GM23338 (cell line): ENCODE measurements at regions not wholly inside any gene's neighbourhood (a gene's known extent, or its start where the extent isn't known, plus 50 kb on each side); places are given as distances from the start of the nearest gene placed in this dataset.
A peak's percentile ranks its signal among the peaks of the same experiment; 100 is the strongest.

ENCODE experiments used
- ATAC-seq: fragments of 200-7000 bp; cut with Tn5 transposase; 3 replicates; pipeline ENCODE4 v1.9.1; 2020
- DNase-seq: peaks from one replicate; pipeline ENCODE4 v3.0.0-alpha.2; 2015; ENCODE audit warnings: low spot score
- H2AFZ ChIP-seq: fragments of 200-600 bp; sonication (generic); 2 replicates; pipeline ENCODE4 v1.8.0; 2016; ENCODE audit warnings: antibody characterized with exemption, mild to moderate bottlenecking, moderate library complexity
- H3F3A ChIP-seq: fragments of 200-600 bp; sonication (generic); replicated peaks from 2 replicates; pipeline ENCODE4 v1.8.0; 2017; ENCODE audit warnings: antibody characterized with exemption, mixed run types, low read depth
- H3K27ac ChIP-seq: fragments of 200-600 bp; sonication (generic); 2 replicates; pipeline ENCODE4 v1.6.1; 2016; ENCODE audit warnings: low read depth
- H3K27me3 ChIP-seq: fragments of 200-600 bp; sonication (generic); 2 replicates; pipeline ENCODE4 v1.8.0; 2016; ENCODE audit warnings: mild to moderate bottlenecking, mixed run types, moderate library complexity; ENCODE audit not compliant: insufficient read depth
- H3K36me3 ChIP-seq: fragments of 200-600 bp; sonication (generic); 2 replicates; pipeline ENCODE4 v1.8.0; 2016; ENCODE audit warnings: mild to moderate bottlenecking; ENCODE audit not compliant: insufficient read depth
- H3K4me1 ChIP-seq: fragments of 200-600 bp; sonication (generic); 2 replicates; pipeline ENCODE4 v1.8.0; 2016; ENCODE audit warnings: mild to moderate bottlenecking, moderate library complexity; ENCODE audit not compliant: insufficient read depth
- H3K4me2 ChIP-seq: fragments of 200-600 bp; sonication (generic); 2 replicates; pipeline ENCODE4 v1.7.1; 2017; ENCODE audit warnings: mixed run types
- H3K4me3 ChIP-seq: fragments of 200-600 bp; sonication (generic); 2 replicates; pipeline ENCODE4 v1.6.1; 2016; ENCODE audit warnings: mixed run types
- H3K79me2 ChIP-seq: fragments of 200-600 bp; sonication (generic); replicated peaks from 2 replicates; pipeline ENCODE4 v1.8.0; 2017; ENCODE audit warnings: mild to moderate bottlenecking; ENCODE audit not compliant: insufficient read depth
- H3K9me2 ChIP-seq: fragments of 200-600 bp; sonication (generic); 2 replicates; pipeline ENCODE4 v1.8.0; 2017; ENCODE audit not compliant: insufficient read depth
- H4K20me1 ChIP-seq: fragments of 200-600 bp; sonication (generic); replicated peaks from 2 replicates; pipeline ENCODE4 v1.8.0; 2017; ENCODE audit warnings: mild to moderate bottlenecking; ENCODE audit not compliant: insufficient read depth
- H3K27ac Mint-ChIP-seq: 2 replicates; pipeline ENCODE4 v1.8.0; 2020; ENCODE audit warnings: inconsistent platforms, mild to moderate bottlenecking, moderate library complexity, mixed read lengths
- H3K27me3 Mint-ChIP-seq: 3 replicates; pipeline ENCODE4 v1.8.0; 2022; ENCODE audit warnings: low read depth, mild to moderate bottlenecking, moderate library complexity, mixed read lengths, inconsistent platforms; ENCODE audit not compliant: insufficient read depth, poor library complexity
- H3K36me3 Mint-ChIP-seq: 3 replicates; pipeline ENCODE4 v1.8.0; 2021; ENCODE audit warnings: low read depth, mild to moderate bottlenecking, inconsistent platforms, moderate library complexity, mixed read lengths
- H3K4me1 Mint-ChIP-seq: 3 replicates; pipeline ENCODE4 v1.8.0; 2020; ENCODE audit warnings: mild to moderate bottlenecking, inconsistent platforms, mixed read lengths
- H3K4me3 Mint-ChIP-seq: 3 replicates; pipeline ENCODE4 v1.8.0; 2021; ENCODE audit warnings: moderate library complexity, mild to moderate bottlenecking, inconsistent platforms, mixed read lengths
- H3K9me3 Mint-ChIP-seq: 3 replicates; pipeline ENCODE4 v1.8.0; 2020; ENCODE audit warnings: moderate library complexity, mild to moderate bottlenecking, inconsistent platforms, mixed read lengths
- CREB1 ChIP-seq: fragments of 250-450 bp; sonication (Bioruptor Pico); IDR thresholded peaks from 2 replicates; pipeline ENCODE4 v1.5.0; 2020; ENCODE audit warnings: low read depth, mild to moderate bottlenecking, moderate library complexity
- CTCF ChIP-seq, 2 experiments: fragments of 200-600 bp in 1 of 2; sonication (generic) in 1 of 2; conservative IDR thresholded peaks; 2 replicates each; pipeline versions ENCODE4 v1.5.1 to v1.6.1; 2016 to 2017; ENCODE audit warnings: antibody characterized with exemption in 2 of 2, low read depth in 2 of 2, mild to moderate bottlenecking in 2 of 2, moderate library complexity in 1 of 2
- ETS1 ChIP-seq: IDR thresholded peaks from 2 replicates; pipeline ENCODE4 v1.6.1; 2016; ENCODE audit warnings: antibody characterized with exemption
- EZH2 ChIP-seq: fragments of 200-600 bp; sonication (generic); IDR thresholded peaks from one replicate; pipeline ENCODE4 v1.8.0; 2017; ENCODE audit warnings: antibody characterized with exemption, mild to moderate bottlenecking, low read depth; ENCODE audit not compliant: unreplicated experiment
- EZH2phosphoT487 ChIP-seq: fragments of 200-600 bp; sonication (generic); IDR thresholded peaks from one replicate; pipeline ENCODE4 v1.8.1; 2018; ENCODE audit warnings: antibody characterized with exemption; ENCODE audit not compliant: unreplicated experiment
- JUNB ChIP-seq: IDR thresholded peaks from one replicate; pipeline ENCODE4 v1.6.1; 2016; ENCODE audit warnings: antibody characterized with exemption; ENCODE audit not compliant: unreplicated experiment
- NANOG ChIP-seq: IDR thresholded peaks from 2 replicates; pipeline ENCODE4 v1.6.1; 2016; ENCODE audit warnings: antibody characterized with exemption, borderline replicate concordance
- POLR2AphosphoS5 ChIP-seq: IDR thresholded peaks from 2 replicates; pipeline ENCODE4 v1.6.1; 2016; ENCODE audit warnings: antibody characterized with exemption, low read depth
- REST ChIP-seq: IDR thresholded peaks from one replicate; pipeline ENCODE4 v1.6.1; 2018; ENCODE audit warnings: antibody characterized with exemption; ENCODE audit not compliant: unreplicated experiment
- STAT1 ChIP-seq: IDR thresholded peaks from one replicate; pipeline ENCODE4 v1.6.1; 2016; ENCODE audit warnings: antibody characterized with exemption; ENCODE audit not compliant: unreplicated experiment
- ZNF114 ChIP-seq: fragments of 250-450 bp; sonication (Bioruptor Pico); IDR thresholded peaks from 2 replicates; pipeline ENCODE4 v1.5.0; 2020; ENCODE audit warnings: mild to moderate bottlenecking, moderate library complexity
- ZNF331 ChIP-seq: fragments of 250-450 bp; sonication (Bioruptor Pico); IDR thresholded peaks from 2 replicates; pipeline ENCODE4 v1.5.0; 2020; ENCODE audit warnings: low read depth, mild to moderate bottlenecking, moderate library complexity
- ZNF462 ChIP-seq: fragments of 250-450 bp; sonication (Bioruptor Pico); IDR thresholded peaks from 2 replicates; pipeline ENCODE4 v1.5.0; 2020; ENCODE audit warnings: mild to moderate bottlenecking, moderate library complexity

GRCh38 chr15:93366387-93367100 is 277.5 kb upstream of the RGMA start:
- no peak for DNase-seq
- Histone ChIP-seq H3K4me1 (peaks cover 41% of the 10 kb centered on the region), H3K27me3 (peaks cover 50% of the 10 kb centered on the region), H2AFZ (no peak overlapping the region), H3K4me2 (peak overlapping the region; percentile 61), H3K4me3 (peak overlapping the region; percentile 24; the same call in 1 of the 2 replicates), H3K9me2 (no peaks in the 10 kb centered on the region), H3K79me2 (no peaks in the 10 kb centered on the region), H3F3A (no peaks in the 10 kb centered on the region), H4K20me1 (no peaks in the 10 kb centered on the region), H3K36me3 (no peaks in the 10 kb centered on the region), H3K27ac (no peak overlapping the region)
- peaks cover 34% of the 10 kb centered on the region for H3K27me3 Mint-ChIP-seq
- ATAC-seq: peak; percentile 13
- H3K9me3 Mint-ChIP-seq: no peaks in the 10 kb centered on the region
- peaks cover 38% of the 10 kb centered on the region for H3K4me1 Mint-ChIP-seq
- TF ChIP-seq NANOG (no peak), CREB1 (CRISPR knock-in tag) (no peak), ETS1 (no peak), ZNF114 (CRISPR knock-in tag) (no peak), ZNF462 (CRISPR knock-in tag) (no peak), CTCF (conservative IDR thresholded peaks at IDR 0.05; ENCODE audit: low read depth in 2 of 2) (no peak), STAT1 (no peak), EZH2 (no peak), POLR2AphosphoS5 (no peak), REST (no peak), JUNB (no peak), ZNF331 (no peak), EZH2phosphoT487 (no peak)
- H3K36me3 Mint-ChIP-seq: no peaks in the 10 kb centered on the region
- H3K4me3 Mint-ChIP-seq: 0 out of 3 replicates have a peak overlapping the region, but pooled peaks have one; percentile 7
- H3K27ac Mint-ChIP-seq: no peak overlapping the region
